IPS-18c (cell line): ENCODE measurements at regions not wholly inside any gene's neighbourhood (a gene's known extent, or its start where the extent isn't known, plus 50 kb on each side); places are given as distances from the start of the nearest gene placed in this dataset.

Experiments
- H3K4me3 ChIP-seq: 2 replicates; pipeline ENCODE4 v1.7.0; 2013; ENCODE audit warnings: low read depth, mild to moderate bottlenecking, low read length, moderate library complexity; ENCODE audit not compliant: insufficient read depth
- H3K9me3 ChIP-seq: one replicate; pipeline ENCODE4 v1.6.1; 2013; ENCODE audit warnings: mild to moderate bottlenecking, low read length, moderate library complexity; ENCODE audit not compliant: control insufficient read depth, insufficient read depth

DNA sequence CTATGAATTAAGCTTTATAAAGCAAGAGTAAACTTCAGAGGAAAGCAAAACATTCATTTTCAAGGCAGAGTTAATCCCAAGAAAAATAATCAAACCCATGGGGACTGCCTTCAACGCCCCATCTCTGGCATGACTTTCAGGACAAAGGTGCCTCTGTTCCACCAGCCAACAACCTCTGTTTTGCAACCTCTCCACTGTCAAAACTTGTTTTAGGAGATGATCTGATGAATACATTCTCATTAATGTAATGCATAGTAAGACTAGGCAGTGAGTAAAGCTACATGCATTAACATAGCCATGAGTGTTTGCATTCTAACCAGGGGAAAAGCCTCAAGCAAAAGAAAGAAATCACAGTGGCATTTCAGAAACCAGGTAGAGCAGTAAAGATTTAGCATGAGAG is 357.0 kb downstream of the FBXO15 start:
- Histone ChIP-seq H3K9me3 (peaks cover 3% of the 10 kb centered on the region), H3K4me3 (no peak overlapping the region)

DNA sequence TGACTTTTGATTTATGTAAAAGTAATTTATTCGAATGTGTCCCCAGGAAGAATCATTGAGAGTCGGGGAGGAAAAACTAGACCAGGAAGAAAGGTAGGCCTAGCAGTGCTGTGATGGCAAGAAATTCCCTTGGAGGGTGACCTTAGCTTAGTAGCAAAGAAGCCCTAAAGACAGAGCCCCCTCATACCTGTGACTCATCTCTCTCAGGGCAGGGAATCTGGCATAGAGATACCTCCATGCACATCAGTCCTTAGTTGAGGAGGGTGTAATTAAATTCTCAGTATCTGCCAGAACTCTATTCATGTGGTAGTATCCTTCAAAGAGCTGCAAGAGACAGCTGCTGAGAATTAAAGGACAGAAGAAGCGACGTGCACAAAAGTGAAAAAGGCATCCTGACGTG is 360.3 kb downstream of the FBXO15 start:
- Histone ChIP-seq H3K9me3 (peaks cover 3% of the 10 kb centered on the region), H3K4me3 (no peak overlapping the region)

DNA sequence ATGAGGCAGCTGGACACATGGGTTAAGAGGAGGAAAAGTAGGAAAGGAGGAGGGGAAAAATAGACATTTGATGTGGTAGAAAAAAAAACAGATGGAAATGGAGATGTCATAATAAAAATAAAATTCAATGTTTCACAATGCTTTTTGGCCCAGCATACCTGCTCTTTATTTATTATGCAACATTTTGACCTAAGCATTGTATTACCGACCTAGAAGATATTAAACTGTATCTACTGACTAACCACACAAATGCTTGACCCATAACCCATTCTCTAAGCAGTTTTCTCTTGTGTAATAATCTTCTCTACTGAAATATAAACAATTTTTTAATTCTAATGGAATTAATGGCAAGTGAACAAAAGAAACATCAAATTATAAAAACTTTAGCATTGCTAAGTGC is 362.3 kb downstream of the FBXO15 start:
- Histone ChIP-seq H3K4me3 (no peak overlapping the region), H3K9me3 (peaks cover 3% of the 10 kb centered on the region)

DNA sequence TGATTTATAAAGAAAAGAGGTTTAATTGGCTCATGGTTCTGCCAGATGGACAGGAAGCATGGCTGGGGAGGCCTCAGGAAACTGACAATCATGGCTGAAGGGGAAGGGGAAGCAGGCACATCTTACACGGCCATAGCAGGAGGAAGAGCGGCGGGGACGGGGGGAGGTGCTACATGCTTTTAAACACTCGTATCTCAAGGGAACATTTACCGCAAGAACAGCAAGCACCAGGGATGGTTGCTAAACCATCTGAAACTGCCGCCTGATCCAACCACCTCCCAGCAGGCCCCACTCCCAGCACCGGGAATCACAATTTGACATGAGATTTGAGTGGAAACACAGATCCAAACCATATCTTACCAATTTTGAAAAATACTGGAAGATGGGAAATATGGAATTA is 362.8 kb downstream of the FBXO15 start:
- peaks cover 3% of the 10 kb centered on the region for H3K9me3 ChIP-seq
- no peak overlapping the region for H3K4me3 ChIP-seq

DNA sequence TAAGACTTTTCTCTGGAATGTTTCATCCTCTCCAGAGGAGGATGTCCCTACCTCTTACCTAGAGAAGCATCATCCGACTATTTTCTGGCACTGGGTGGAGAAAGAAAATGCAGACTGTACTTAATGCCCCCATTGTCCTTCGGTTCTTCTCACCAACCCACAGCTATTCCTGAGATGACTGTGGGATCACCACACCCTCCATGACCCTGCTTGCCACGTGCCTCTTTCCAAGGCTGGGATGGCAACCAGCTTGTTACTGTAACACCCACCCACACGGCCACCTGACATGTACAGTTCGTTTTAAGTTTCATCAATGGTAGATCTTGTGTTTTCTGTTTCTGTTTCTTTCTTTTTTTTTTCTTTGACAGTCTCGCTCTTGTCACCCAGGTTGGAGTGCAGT is 365.2 kb downstream of the FBXO15 start:
- peaks cover 5% of the 10 kb centered on the region for H3K9me3 ChIP-seq
- no peak overlapping the region for H3K4me3 ChIP-seq

DNA sequence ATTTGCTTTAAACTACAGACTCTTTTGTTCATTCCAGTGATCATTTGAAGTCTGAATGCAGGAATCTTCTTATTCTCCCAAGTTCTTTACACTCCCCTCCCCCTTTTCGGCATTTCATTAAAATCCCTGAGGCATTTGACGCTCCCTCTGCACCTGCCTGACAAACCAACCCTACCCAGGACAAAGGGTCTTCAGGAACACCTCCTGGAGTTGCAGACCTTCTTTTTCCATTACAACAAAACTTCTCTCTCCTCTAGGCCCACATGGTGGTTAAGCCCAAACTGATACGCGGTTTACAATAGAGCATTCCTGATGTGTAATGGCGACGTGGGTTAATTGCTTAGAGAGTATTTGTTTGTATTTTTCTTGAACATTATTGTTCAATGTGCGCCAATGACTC is 367.4 kb downstream of the FBXO15 start:
- H3K9me3 ChIP-seq, result peaks cover 2% of the 10 kb centered on the region
- no peak overlapping the region for H3K4me3 ChIP-seq

DNA sequence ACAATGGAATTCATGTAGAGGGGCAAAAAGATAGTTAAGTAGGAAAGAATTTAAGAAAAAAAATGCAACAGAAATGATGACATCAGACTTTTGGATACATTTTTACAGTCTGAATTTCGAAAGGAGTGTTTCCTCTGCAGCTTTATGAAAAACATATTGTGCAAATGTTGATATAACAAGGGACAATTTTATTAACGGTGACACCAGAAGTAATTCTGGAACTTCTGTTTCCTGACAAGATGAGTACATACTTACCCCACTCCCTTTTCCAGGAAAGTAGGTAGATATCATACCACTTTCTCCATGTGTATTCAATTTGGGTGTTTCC is 369.6 kb downstream of the FBXO15 start:
- peaks cover 2% of the 10 kb centered on the region for H3K9me3 ChIP-seq
- H3K4me3 ChIP-seq, result no peak overlapping the region

DNA sequence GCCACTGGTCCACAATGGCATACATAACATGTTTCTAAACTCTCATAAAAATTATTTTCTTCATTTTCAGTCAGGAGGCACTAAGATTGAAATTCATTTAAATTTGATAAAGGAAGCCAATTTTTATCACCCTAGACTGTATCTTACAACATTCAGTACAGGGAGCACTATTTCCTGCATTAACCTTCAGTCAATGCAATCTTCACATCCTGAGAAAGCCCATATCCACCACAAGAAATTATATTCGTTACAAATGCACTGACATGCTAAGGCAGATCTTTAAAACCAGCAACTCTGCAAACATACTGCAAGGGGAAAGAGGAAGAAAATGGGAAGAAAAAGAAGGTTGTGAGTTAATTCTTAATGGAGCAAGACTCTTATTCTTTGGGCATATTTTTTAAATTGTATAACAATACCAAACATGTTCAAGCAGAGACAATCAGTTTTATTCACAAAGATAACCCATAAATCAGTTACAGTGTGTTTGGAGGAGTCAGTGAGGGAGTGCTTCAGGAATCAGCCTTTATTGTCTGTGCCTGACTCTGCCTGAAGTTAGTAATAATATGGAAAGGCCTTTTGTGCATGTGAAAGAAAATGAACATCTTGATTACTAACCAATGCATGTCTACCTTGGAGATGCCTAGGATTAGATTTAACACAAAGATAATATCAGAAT is 370.1 kb downstream of the FBXO15 start:
- Histone ChIP-seq H3K9me3 (peaks cover 2% of the 10 kb centered on the region), H3K4me3 (no peak overlapping the region)

DNA sequence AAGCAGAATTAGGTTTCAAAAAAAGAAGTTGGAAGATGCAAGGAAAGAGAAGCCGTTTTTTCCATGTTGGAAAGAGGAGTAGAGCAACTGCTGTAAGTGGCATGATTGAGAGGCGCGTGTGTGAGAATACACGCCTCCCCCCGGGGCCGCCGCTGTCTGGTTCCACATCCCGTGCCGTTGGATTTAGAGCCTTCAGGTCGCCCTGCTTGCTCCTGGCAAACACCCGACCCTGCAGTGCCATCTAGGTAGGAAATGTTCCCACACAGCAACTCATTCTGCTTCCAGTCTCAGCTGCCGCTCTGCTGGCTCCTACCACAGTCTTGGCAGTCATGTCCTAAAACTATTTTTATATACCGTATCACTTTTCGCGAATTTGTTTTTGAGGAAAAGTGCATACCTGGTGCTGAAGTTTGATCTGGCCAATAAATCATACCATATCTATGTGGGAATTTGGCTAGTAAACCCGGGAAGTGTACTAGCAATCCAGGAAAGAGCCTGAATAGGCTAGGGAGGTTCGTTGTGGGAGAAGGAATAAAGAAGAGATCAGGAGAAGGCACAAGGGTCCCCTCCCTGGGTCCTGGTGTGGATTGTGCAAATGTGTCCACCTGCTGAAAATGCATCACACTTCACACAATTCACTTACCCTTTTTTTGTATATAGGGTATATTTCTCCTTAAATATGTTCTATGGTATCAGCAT is 372.7 kb downstream of the FBXO15 start:
- Histone ChIP-seq H3K9me3 (peaks cover 2% of the 10 kb centered on the region), H3K4me3 (no peak overlapping the region)

DNA sequence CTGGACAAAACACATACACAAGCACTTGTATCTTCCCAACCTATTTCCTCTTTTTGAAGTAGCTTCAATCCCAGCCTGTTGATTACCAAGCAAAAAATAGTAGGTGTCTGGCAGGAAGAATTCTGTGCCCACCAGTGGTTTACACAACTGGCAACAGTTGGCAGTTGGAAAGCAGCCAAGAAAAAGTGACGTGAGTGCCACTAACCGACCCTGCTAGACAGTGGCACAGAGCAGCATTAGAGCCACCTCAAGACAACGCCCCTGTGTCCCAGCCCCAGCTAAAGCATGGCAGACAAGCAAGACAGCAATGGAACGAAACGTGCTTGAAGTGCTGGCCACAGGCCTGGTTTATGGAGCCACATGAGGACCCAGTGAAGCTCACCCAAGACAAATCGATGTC is 379.6 kb downstream of the FBXO15 start:
- Histone ChIP-seq H3K9me3 (no peaks in the 10 kb centered on the region), H3K4me3 (no peak overlapping the region)

DNA sequence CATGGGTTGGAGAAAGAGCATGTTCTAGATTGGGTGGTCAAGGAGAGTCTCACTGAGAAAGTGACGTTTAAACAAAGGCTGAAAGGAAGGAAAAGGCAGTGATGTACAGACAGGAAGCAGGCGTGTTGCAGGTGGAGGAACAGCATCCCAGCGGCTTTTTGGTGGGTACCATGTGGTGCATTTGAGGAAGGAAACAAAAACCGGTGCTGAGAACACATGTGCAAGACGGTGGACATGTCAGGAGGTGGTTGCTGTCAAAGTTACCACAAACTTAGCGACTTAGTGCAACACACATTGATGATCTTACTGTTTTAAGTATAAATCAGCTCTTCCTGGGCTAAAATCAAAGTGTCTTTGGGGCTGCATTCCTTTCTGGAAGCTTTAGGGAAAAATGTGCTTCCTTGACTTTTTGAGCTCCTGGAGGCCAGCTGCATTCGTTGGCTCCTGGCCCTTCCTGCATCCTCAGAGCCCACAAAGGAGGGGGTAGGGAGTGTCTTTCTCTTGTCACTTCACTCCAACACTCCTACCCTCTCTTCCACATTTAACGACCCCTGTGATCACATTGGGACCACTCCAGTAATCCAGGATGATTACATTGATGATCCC is 380.6 kb downstream of the FBXO15 start:
- H3K4me3 ChIP-seq, result no peak overlapping the region
- no peaks in the 10 kb centered on the region for H3K9me3 ChIP-seq

DNA sequence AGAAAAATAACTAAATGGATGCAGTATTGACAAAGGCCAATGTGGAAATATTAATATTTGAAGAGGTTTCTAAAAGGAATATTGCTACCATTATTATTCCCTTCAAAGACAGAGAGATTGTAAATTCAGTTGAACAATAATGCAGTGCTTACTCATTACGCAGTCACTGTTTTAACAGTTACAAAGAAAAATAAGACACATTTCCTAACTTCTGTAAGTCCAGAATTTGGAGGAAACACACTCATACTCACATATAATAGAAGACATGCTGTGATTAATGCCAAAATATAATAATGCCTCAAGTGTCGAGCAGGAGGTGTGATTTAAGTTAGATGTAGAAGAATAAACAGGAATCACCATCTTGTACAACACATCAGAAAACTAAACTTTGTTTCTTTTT is 389.2 kb downstream of the FBXO15 start:
- Histone ChIP-seq H3K9me3 (no peaks in the 10 kb centered on the region), H3K4me3 (no peak overlapping the region)

DNA sequence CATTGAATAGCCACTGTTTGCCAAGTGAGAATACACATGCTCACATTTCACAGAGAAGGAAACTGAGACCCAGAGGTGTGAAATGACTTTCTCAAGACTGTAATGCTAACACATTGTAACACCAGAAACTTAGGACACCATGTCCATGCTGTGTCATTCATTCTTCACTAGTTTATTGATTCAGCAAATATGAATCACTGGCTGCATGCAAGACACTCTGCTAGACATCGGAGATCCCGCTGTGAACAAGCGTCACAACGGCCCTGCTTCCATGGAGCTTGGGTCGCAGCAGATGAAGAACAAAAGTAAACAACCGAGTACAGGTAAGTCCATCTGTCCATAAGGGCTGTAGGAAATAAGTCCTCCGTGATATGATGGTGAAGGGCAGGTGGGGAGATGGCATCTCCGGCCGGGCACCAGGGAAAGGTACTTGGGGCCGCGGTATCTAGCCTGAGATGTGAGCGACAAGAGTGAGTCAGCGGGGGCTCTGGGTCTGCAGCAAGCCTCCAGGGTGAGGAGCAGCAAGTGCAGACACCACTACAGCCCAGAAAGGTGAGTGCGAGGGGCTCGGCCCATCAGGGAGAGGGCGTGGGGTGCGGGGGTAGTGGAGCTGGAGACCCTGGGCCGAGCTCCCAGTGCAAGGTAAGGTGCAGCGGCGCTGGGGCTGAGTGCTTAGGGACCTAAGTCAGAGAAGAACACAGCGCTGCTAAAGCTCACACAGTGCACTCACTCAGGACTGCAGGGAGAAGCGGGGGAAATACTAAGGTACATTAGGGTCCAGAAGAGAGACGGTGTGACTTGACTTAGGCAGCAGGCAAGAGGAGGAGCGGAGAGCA is 391.2 kb downstream of the FBXO15 start:
- Histone ChIP-seq H3K9me3 (no peaks in the 10 kb centered on the region), H3K4me3 (no peak overlapping the region)

DNA sequence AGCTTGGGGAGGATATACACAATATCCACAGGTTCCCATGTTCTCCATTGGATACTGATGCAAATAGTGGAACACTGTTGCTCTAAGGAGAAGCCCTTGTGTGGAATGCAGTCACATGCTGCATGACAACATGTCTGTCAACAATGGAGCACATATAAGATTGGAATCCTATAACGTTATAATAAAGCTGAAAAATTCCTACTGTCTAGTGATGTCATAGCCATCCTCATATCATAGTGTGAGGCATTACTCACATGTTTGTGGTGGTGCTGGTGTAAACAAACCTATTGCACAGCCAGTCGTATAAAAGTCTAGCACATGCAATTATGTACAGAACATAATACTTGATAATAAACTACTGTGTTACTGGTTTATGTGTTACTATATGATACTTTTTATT is 394.7 kb downstream of the FBXO15 start:
- Histone ChIP-seq H3K9me3 (no peaks in the 10 kb centered on the region), H3K4me3 (no peak overlapping the region)

DNA sequence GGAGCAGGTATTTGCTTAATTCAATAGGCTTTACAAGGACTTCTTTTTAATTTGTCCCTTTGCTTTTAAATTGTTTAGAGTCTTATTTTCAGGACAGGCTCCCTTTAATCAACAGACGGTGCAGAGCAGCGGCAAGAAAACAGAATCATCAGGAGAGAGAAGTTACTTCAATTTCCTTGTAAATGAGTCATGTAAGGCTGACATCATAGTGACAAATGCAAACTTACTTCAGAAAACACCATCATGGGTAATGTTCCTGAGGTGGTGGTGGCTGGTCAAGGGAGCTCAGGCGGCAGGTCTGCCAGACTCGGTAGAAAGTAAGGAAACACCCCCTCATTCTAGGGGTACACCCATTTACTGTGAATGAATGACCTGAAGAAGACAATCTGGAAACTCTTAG is 395.1 kb downstream of the FBXO15 start:
- Histone ChIP-seq H3K4me3 (no peak overlapping the region), H3K9me3 (no peaks in the 10 kb centered on the region)

DNA sequence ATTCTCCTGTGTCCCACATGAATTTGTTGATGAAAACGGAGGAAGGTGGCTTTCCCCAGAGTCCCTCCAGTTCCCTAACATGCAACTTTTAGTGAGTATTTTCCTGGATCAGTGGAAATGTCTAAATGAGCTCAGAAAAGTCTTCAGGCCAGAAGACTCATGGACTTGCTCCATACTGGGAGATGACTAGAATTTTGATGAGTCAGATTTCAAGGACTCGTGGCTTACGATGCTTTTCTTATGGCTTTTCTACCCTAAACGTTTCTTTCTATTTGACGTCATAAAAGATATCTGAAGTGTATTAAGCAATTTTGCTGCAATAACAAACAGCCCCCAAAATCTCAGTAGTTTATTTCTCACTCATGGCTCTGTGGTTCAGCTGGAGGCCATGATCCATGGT is 397.6 kb downstream of the FBXO15 start:
- Histone ChIP-seq H3K4me3 (no peak overlapping the region), H3K9me3 (no peaks in the 10 kb centered on the region)

DNA sequence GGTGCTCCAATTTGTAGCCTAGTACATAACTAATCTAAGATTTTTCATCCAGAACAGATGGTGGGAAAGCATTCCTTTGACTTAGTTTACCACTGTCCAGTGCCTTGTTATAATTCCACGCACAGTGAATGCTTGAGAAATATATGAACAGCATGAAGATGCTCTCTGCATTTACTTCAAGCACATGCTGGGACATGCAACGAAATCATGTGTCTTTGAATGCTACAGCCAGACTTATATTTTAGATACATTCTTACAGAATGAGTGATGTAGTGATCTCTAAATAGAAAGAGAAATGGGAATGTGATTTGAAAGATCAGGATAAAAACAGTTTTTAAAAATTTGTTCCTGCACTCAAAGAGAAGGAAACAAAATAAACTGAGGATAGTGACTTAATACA is 398.3 kb downstream of the FBXO15 start:
- H3K4me3 ChIP-seq, result no peak overlapping the region
- no peaks in the 10 kb centered on the region for H3K9me3 ChIP-seq

DNA sequence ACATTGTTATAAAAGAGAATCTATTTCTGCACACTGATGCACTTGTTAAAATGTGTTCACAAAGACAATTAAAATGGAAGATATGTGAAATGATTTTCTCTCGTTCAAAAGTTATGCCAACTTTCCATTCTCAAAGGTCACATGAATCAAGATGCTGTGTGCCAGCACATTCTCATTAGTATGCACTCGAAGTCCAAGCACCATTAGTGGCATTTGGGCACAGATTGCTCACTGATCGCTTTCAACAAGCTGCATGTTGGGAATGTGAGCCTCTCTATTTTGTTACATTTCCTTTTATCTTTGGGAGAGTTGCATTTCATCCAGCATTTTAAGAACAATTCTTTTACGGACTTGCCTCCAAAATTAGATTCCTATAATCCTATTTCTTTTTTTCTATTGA is 398.9 kb downstream of the FBXO15 start:
- Histone ChIP-seq H3K4me3 (no peak overlapping the region), H3K9me3 (no peaks in the 10 kb centered on the region)
